ENCODE measurements at regions not wholly inside any gene's neighbourhood (a gene's known extent, or its start where the extent isn't known, plus 50 kb on each side); places are given as distances from the start of the nearest gene placed in this dataset.

DNA sequence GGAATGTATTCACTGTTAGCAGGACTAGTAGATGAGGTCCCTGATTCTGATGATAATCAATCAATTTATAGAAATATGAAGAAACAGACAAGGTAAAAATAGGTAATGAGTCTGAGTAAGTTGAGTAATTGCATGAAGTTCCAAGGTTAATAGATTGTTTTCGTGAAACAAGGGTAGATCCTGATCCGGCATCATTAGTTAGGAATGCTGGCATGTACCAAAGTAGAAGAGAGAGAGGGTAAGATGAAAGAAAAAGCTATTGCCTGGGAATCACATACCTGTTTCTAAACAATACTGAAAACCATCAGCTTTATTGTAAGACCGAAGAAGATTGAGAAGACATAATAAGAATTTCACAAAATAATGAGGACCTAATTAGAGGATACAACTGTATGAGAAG, 118.1 kb upstream of the ARPP21 start:
- DNase-seq: no peak

DNA sequence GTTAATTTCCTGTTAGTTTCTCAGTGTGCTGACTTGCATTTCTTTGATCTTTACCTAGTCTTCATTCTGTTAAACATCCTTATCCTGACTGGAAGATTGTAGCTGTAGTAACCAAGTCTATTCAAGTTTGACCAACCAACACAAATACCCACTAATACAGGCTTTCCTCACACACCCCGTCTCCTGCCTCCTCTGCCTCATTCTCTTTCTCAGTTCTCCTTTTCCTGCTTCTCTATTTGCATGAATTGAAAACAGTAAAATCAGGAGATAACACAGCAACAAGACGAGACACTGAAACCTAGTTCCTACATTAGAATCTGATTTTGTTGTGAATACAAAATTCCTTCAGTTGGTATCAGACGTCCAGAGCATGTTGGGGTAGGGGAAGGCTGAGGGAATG, 116.9 kb upstream of the ARPP21 start:
- no peak for DNase-seq

DNA sequence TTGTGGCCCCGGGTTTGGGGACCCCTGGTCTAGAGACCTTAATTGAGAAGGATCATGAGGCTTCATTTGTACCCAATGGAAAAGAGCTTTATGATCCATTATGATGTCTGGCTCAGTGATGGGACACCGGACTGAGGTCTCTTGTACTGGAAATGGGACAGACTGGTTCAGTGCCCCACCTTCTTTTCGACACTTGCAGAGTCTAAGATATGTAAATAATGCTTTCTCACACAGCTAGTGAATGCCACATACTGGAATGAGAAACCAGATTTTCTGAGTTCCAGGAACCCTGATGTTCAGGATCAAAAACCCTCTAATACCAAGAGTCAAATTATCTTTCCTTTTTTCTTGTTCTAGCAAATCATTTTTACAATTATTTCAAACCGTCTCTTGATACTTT, 116.3 kb upstream of the ARPP21 start:
- DNase-seq: no peak

DNA sequence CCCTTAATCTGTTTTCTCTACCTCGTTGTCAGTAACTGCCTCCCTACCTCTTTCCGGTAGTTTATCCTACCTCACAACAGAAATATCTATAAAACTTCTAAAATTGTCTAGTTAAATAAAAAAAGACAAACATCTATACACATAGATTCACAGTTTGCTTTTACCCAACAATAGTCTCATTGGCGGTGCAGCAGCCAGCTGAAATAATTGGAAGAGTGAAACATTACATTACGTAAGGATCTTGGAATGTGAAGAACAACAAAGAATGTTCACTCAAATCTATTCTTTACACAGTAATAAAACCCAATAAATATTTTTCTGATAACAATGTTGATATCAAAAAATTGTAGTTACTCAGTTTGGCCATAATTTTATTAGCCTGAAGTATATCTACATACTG, 115.5 kb upstream of the ARPP21 start:
- no peak for DNase-seq

DNA sequence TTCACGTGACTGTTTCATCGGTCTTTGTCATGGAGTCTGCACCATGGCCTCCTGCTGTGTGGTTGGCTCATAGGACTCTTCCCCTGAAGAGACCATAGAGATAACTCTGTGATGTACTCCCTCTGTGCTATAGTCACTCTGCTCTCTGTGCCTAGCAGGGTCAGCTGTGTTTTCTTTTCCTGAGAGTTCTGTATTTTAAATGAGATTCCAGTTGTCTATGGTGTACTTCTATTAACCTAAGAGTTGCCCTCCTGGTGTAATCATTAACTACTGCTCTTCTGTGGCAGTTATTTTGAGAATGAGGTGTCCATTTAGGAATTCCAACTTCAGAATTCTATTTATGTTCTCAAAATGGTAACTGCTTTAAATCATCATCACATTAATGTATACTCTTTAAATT, 114.5 kb upstream of the ARPP21 start:
- DNase-seq: no peak

DNA sequence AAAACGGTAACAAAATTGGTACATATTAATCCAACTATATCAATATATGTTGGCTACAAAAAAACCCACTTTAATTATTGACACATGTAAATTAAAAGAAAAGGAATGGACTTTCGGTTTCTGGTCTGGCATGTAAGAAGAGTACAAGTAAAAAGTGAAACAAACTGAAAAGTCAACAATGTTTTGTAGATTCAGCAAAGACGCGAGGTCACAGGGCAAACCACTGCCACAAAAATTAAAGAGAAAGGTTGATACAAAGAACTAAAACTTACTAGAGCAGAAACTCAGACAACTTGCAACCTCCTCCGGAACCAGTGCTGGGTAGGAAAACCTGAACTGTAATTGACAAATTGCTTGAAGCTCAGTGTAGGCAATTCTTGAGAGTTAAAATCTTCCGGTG, 110.6 kb upstream of the ARPP21 start:
- no peak for DNase-seq

DNA sequence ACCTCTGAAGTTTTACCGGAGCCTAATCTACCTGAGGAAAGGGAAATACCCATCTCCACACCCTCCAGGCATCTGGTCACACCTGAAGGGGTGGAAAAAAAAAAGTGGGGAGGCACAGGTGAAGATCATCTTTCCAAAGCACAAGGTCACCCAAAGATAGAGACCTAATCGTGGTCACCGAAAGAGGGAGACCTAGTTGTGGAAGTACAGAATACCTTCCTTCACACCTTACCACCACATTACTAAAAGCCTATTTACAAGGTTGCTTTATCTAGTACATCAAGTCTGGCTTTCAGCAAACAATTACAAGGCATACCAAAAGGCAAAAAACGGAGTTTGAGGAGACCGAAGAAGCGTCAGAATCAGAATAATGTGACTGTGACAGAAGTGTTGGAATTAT, 110.0 kb upstream of the ARPP21 start:
- no peak for DNase-seq

DNA sequence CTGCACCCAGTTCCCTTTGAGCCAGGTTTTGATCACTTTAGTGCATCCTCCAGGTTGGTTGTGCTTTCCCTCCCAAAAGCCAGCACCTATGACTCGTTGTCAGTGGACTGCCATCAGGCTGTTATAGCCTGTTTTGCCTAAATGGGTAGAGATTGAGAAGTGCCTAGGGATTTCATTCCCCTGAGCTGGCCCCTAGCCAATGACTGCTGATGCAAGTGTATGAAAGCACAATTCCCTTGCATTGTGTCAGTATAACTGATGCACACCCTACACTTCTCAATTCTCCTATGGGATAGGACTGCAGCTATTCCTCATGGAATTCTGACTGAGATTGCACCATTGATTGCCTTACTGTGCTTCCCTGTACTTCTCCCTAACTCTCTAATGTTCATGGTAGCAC, 102.1 kb upstream of the ARPP21 start:
- DNase-seq: no peak

DNA sequence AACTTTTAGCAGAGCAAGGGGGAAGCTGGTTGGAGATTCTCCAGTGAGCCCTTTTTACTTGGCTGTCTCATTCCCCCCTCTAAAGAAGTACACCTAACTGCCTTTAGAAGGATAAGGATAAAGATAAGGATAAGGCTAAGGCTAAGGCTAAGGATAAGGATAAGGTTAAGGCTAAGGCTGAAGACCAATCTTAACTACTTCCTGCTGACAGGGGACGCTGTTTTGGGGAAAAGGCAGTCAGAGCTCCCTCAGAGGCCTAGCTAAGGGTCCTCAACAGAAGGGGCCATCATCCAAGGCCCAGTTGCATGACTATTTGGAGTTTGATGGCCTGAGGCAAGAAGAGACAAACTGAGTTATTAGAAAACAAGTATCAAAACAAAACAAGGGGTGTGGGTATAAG, 94.3 kb upstream of the ARPP21 start:
- DNase-seq: no peak

DNA sequence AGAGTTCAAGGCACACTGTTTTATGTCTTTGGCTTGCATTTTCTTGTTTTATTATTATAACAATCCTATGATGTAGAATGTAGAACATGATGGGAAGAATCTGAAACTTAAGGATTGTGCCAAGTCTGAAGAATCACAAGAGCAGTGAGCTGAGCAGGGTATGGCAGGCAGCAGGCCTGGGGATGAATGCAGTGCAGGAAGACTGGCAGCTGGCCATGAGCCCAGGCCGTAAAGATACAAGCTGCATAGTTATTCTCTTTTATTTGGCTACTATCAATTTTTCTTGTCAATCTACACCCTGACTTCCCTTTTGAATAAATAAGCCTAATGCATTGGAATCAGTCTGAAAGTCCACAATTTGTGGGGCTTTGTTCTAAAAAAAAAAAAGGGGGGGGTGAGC, 89.6 kb upstream of the ARPP21 start:
- DNase-seq: no peak

DNA sequence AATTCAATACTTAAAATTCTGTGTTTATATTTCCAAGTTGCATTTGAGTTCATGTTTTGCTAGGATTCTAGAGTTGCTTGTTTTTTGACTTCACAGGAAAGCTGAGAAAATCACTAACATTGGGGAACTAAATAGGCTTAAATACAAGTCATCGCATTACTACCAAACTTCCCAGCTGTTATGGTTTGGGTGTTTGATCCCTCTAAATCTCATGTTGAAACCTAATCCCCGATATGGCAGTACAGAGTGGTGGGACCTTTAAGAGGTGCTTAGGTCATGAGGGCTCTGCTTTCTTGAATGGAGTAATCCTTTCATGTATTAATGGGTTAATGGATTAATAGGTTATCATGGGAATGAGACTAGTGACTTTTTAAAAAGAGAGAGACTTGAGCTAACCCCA, 77.2 kb upstream of the ARPP21 start:
- no peak for DNase-seq

DNA sequence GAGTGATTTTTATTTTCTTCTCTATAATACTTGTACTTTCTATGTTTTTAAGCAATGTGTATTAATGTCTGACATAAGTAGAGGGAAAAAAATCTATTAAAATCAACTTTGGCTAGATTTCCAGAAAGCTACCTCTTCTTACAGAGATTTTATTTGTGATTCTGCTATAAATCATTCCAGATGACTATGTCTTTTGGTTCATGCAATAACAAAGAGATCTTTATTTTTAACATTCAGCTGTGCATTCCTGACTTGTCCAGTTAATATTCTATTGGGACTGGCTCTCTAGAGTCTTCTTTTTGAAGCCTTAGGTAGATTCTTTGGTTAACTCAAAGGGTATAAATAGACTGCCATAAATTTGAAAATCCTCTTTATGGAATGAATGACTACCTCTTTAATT, 74.3 kb upstream of the ARPP21 start:
- no peak for DNase-seq

Measured in hindlimb muscle (tissue), 1 donor.